Smooth muscle cell (in vitro differentiated cells): ENCODE measurements at regions not wholly inside any gene's neighbourhood (a gene's known extent, or its start where the extent isn't known, plus 50 kb on each side); places are given as distances from the start of the nearest gene placed in this dataset.

Source experiments
- DNase-seq: peaks from one replicate; lab custom pipeline; 2025; ENCODE audit not compliant: unreplicated experiment; lab: John Stamatoyannopoulos, UW
- H2AFZ ChIP-seq: fragments of 200-600 bp; sonication (generic); 2 replicates; pipeline ENCODE4 v1.6.0; 2016; ENCODE audit warnings: antibody characterized with exemption, low read depth, mild to moderate bottlenecking
- H3F3A ChIP-seq: fragments of 200-600 bp; sonication (generic); 2 replicates; pipeline ENCODE4 v1.6.0; 2017; ENCODE audit warnings: antibody characterized with exemption, low read depth
- H3K27ac ChIP-seq: fragments of 200-600 bp; sonication (generic); 2 replicates; pipeline ENCODE4 v1.5.1; 2016; ENCODE audit warnings: low read depth, mild to moderate bottlenecking
- H3K27me3 ChIP-seq: fragments of 200-600 bp; sonication (generic); 2 replicates; pipeline ENCODE4 v1.6.1; 2016; ENCODE audit warnings: low read depth, mild to moderate bottlenecking
- H3K36me3 ChIP-seq: fragments of 200-600 bp; sonication (generic); 2 replicates; pipeline ENCODE4 v1.5.1; 2016; ENCODE audit warnings: low read depth
- H3K4me1 ChIP-seq: fragments of 200-600 bp; sonication (generic); 2 replicates; pipeline ENCODE4 v1.5.1; 2016; ENCODE audit warnings: low read depth
- H3K4me2 ChIP-seq: fragments of 200-600 bp; sonication (generic); 2 replicates; pipeline ENCODE4 v1.6.0; 2016; ENCODE audit warnings: mild to moderate bottlenecking
- H3K4me3 ChIP-seq: fragments of 200-600 bp; sonication (generic); 2 replicates; pipeline ENCODE4 v1.5.1; 2016; ENCODE audit warnings: mild to moderate bottlenecking
- H3K79me2 ChIP-seq: fragments of 200-600 bp; sonication (generic); 2 replicates; pipeline ENCODE4 v1.6.0; 2016; ENCODE audit warnings: low read depth, mild to moderate bottlenecking
- H3K9ac ChIP-seq: fragments of 200-600 bp; sonication (generic); 2 replicates; pipeline ENCODE4 v1.6.0; 2016; ENCODE audit warnings: low read depth
- H3K9me3 ChIP-seq: fragments of 200-600 bp; sonication (generic); replicated peaks from 2 replicates; pipeline ENCODE4 v1.5.1; 2016; ENCODE audit warnings: low read depth
- H4K20me1 ChIP-seq: fragments of 200-600 bp; sonication (generic); 2 replicates; pipeline ENCODE4 v1.6.0; 2016; ENCODE audit warnings: low read depth
- CTCF ChIP-seq: fragments of 200-600 bp; sonication (generic); IDR thresholded peaks from 2 replicates; pipeline ENCODE4 v1.5.1; 2017; ENCODE audit warnings: borderline replicate concordance, mild to moderate bottlenecking, antibody characterized with exemption; ENCODE audit not compliant: insufficient read depth, poor library complexity, severe bottlenecking
- WGBS: methylation state at CpG from one replicate; pipeline ENCODE4 v1.1.7; 2016; ENCODE audit warnings: low lambda C conversion rate; 5-methylcytosine and 5-hydroxymethylcytosine counted together

GRCh38 chr2:212918336-212918735, 233.1 kb downstream of the IKZF2 start:
- TF ChIP-seq CTCF, result no peak
- no peak for DNase-seq
- no peak overlapping the region for H2AFZ ChIP-seq
- no peaks in the 10 kb centered on the region for H3K27me3 ChIP-seq
- H4K20me1 ChIP-seq, result no peaks in the 10 kb centered on the region
- no peak overlapping the region for H3K9ac ChIP-seq
- no peak overlapping the region for H3K4me3 ChIP-seq
- H3K4me2 ChIP-seq, result no peak overlapping the region
- H3K4me1 ChIP-seq, result peaks cover 2% of the 10 kb centered on the region
- no peaks in the 10 kb centered on the region for H3K36me3 ChIP-seq
- no peaks in the 10 kb centered on the region for H3K79me2 ChIP-seq
- no peak overlapping the region for H3K27ac ChIP-seq
- no peaks in the 10 kb centered on the region for H3K9me3 ChIP-seq
- no peaks in the 10 kb centered on the region for H3F3A ChIP-seq

DNA sequence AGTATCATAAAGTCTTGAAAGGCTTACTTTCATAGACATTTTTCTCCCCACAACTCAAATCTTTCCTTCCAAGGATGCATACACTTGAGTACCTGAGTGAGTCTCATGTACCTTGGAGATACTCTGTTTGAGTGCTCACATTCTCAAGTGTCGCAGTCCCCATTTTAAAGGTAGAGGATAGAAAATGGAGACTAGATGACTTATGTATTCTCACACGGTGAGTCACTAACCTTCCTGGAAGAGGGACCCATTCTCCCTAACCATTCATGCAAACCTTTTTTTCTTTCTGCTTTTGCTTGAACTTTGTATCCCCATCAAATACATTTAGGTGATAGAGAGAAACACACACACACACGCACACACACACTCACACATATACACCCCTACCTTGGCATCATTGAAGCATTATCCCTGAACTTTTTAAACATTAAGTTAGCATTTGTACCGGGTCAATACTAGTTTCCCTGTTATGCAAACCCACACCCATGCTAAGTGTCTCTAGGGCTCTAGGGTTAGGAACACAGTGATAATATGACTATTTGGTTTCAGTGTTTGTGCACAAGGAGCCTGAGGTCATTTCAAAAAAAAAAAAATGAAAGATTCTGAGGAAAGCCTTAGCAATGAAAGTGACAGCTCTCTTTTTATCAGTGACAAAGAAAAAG, 236.2 kb downstream of the IKZF2 start:
- H3K27me3 ChIP-seq, result no peaks in the 10 kb centered on the region
- WGBS, result 87% methylated on average over 4 of the region's 4 CpGs
- no peak for TF ChIP-seq CTCF
- no peak for DNase-seq
- H3K4me2 ChIP-seq, result no peak overlapping the region
- no peak overlapping the region for H3K4me3 ChIP-seq
- H2AFZ ChIP-seq, result no peak overlapping the region
- H3F3A ChIP-seq, result no peaks in the 10 kb centered on the region
- no peak overlapping the region for H3K27ac ChIP-seq
- peaks cover 26% of the 10 kb centered on the region for H3K4me1 ChIP-seq
- H3K36me3 ChIP-seq, result no peaks in the 10 kb centered on the region
- H3K79me2 ChIP-seq, result no peaks in the 10 kb centered on the region
- H3K9me3 ChIP-seq, result no peaks in the 10 kb centered on the region
- no peaks in the 10 kb centered on the region for H4K20me1 ChIP-seq
- no peak overlapping the region for H3K9ac ChIP-seq

DNA sequence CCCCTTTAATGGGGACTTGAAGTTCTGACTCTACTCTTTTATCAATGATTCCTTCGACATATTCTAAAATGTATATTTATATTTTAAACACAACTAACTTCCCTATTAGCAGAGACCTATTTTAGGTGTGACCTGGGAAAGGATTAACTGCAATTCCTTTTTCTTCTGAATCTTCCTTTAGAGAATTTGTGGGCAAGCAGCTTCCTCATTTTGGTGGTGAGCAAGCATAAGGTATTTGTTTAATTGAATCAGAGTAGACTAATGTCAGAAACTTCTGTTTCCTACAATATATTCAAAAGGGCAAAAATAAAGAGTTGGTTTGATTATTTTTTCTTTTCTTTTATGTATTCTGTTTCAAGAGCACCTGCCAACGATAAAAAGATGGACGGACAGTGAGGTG, 237.0 kb downstream of the IKZF2 start:
- no peak overlapping the region for H3K27ac ChIP-seq
- peaks cover 26% of the 10 kb centered on the region for H3K4me1 ChIP-seq
- no peak overlapping the region for H3K4me2 ChIP-seq
- no peaks in the 10 kb centered on the region for H4K20me1 ChIP-seq
- no peaks in the 10 kb centered on the region for H3K27me3 ChIP-seq
- H2AFZ ChIP-seq, result no peak overlapping the region
- WGBS, result 95% methylated on average over 3 of the region's 3 CpGs
- no peaks in the 10 kb centered on the region for H3K36me3 ChIP-seq
- H3F3A ChIP-seq, result no peaks in the 10 kb centered on the region
- TF ChIP-seq CTCF, result no peak
- H3K9me3 ChIP-seq, result no peaks in the 10 kb centered on the region
- no peak overlapping the region for H3K4me3 ChIP-seq
- no peak overlapping the region for H3K9ac ChIP-seq
- no peaks in the 10 kb centered on the region for H3K79me2 ChIP-seq
- DNase-seq, result no peak

- Histone ChIP-seq H3K4me3 (no peak overlapping the region), H3K36me3 (no peaks in the 10 kb centered on the region), H4K20me1 (no peaks in the 10 kb centered on the region), H3K27me3 (no peaks in the 10 kb centered on the region), H3F3A (no peaks in the 10 kb centered on the region), H3K9ac (no peak overlapping the region), H3K27ac (no peak overlapping the region), H3K79me2 (no peaks in the 10 kb centered on the region), H3K4me2 (no peak overlapping the region), H2AFZ (peak overlapping the region; percentile 17), H3K4me1 (peaks cover 26% of the 10 kb centered on the region), H3K9me3 (no peaks in the 10 kb centered on the region)
- DNase-seq, result no peak
- TF ChIP-seq CTCF, result no peak
- WGBS, result 65% methylated on average over 6 of the region's 6 CpGs
Observed at GRCh38 chr2:212913640-212914306, 237.6 kb downstream of the IKZF2 start.
